K562 (cell line): ENCODE measurements at regions not wholly inside any gene's neighbourhood (a gene's known extent, or its start where the extent isn't known, plus 50 kb on each side); places are given as distances from the start of the nearest gene placed in this dataset.

ENCODE experiments used
- ATAC-seq: fragments of 200-7000 bp; cut with Tn5 transposase; 3 replicates; pipeline ENCODE4 v1.9.1; 2020; ENCODE audit warnings: moderate library complexity
- BruUV-seq: library from RNA; stranded (reverse); fragments of 400-500 nt; replicated peaks from 2 replicates; lab custom pipeline; 2021; lab: Mats Ljungman, UMichigan
- CTCF ChIA-PET: fragments of 300-600 bp; formaldehyde crosslinking; extraction: SDS; loops from one replicate; lab custom pipeline; 2021; ENCODE audit warnings: low intra/inter-chr PET ratio; lab: Yijun Ruan, JAX
- POLR2A ChIA-PET: fragments of 300-600, 350-650 bp; sonication (Branson Sonifier 250); formaldehyde crosslinking; extraction: SDS; loops from one replicate; lab custom pipeline; 2021; ENCODE audit warnings: antibody characterized with exemption, inconsistent platforms; lab: Yijun Ruan, JAX
- DNase-seq, 4 experiments: peaks; one replicate each; pipeline versions ENCODE4 v3.0.0 to v3.0.0-alpha.2; 2011 to 2018; ENCODE audit warnings: low spot score in 3 of 4, mixed read lengths in 3 of 4; ENCODE audit errors: extremely low read depth in 1 of 4
- FAIRE-seq: peaks from 2 replicates; lab custom pipeline; 2011; peaks lifted over from hg19 to GRCh38; lab: Jason Lieb, UNC
- H2AFZ ChIP-seq: 2 replicates; pipeline ENCODE4 v1.6.0; 2011; ENCODE audit warnings: low read depth, low read length, control low read depth, inconsistent platforms
- H3K27ac ChIP-seq: fragments of 200-600 bp; 3 replicates; pipeline ENCODE4 v1.8.0; 2011; ENCODE audit warnings: low read depth, mild to moderate bottlenecking, control low read depth, inconsistent platforms, low read length, moderate library complexity, mixed read lengths; ENCODE audit errors: extremely low read depth
- H3K27me3 ChIP-seq, 2 experiments: fragments of 300-600 bp in 1 of 2; 2 replicates in 1 of 2; 3 replicates in 1 of 2; pipeline versions ENCODE4 v1.6.0 to v1.8.0; 2011; ENCODE audit warnings: inconsistent platforms in 2 of 2, low read length in 2 of 2, mild to moderate bottlenecking in 1 of 2, mixed read lengths in 1 of 2, moderate library complexity in 1 of 2; ENCODE audit not compliant: control insufficient read depth in 2 of 2, insufficient read depth in 2 of 2
- H3K36me3 ChIP-seq: fragments of 300-600 bp; 3 replicates; pipeline ENCODE4 v1.8.0; 2011; ENCODE audit warnings: mild to moderate bottlenecking, low read length, inconsistent platforms; ENCODE audit not compliant: control insufficient read depth, insufficient read depth
- H3K4me1 ChIP-seq, 2 experiments: fragments of 200-600 bp in 1 of 2; replicated peaks in 1 of 2; 2 replicates in 1 of 2; 3 replicates in 1 of 2; pipeline versions ENCODE4 v1.5.1 to v1.8.0; 2011; ENCODE audit warnings: inconsistent platforms in 2 of 2, low read length in 2 of 2, mild to moderate bottlenecking in 1 of 2, mixed read lengths in 1 of 2, moderate library complexity in 1 of 2; ENCODE audit not compliant: control insufficient read depth in 2 of 2, insufficient read depth in 2 of 2
- H3K4me2 ChIP-seq: 2 replicates; pipeline ENCODE4 v1.6.1; 2011; ENCODE audit warnings: low read length, control low read depth, inconsistent platforms, mixed read lengths; ENCODE audit not compliant: insufficient read depth
- H3K4me3 ChIP-seq: fragments of 200-600 bp; sonication (generic), shearing (Covaris generic); 2 replicates; pipeline ENCODE4 v1.5.1; 2016; ENCODE audit warnings: control low read depth, inconsistent platforms
- H3K79me2 ChIP-seq: fragments of 200-600 bp; 3 replicates; pipeline ENCODE4 v1.8.0; 2011; ENCODE audit warnings: low read length, inconsistent platforms; ENCODE audit not compliant: control insufficient read depth, insufficient read depth
- H3K9ac ChIP-seq, 2 experiments: 2 replicates each; pipeline versions ENCODE4 v1.6.0 to v1.6.1; 2011; ENCODE audit warnings: low read depth in 2 of 2, low read length in 2 of 2, control low read depth in 1 of 2, inconsistent platforms in 1 of 2, mild to moderate bottlenecking in 1 of 2, mixed read lengths in 1 of 2; ENCODE audit not compliant: insufficient read depth in 1 of 2
- H3K9me1 ChIP-seq: one replicate; pipeline ENCODE4 v1.6.0; 2011; ENCODE audit warnings: inconsistent platforms, mild to moderate bottlenecking, low read length, moderate library complexity; ENCODE audit not compliant: control insufficient read depth, insufficient read depth
- H3K9me3 ChIP-seq: replicated peaks from 2 replicates; pipeline ENCODE4 v1.5.1; 2011; ENCODE audit warnings: low read depth, low read length, inconsistent platforms; ENCODE audit not compliant: control insufficient read depth, insufficient read depth
- H4K20me1 ChIP-seq: replicated peaks from 2 replicates; pipeline ENCODE4 v1.6.1; 2011; ENCODE audit warnings: low read length, inconsistent platforms, mixed read lengths; ENCODE audit not compliant: control insufficient read depth, insufficient read depth
- ATF6 ChIP-seq: sonication (generic); formaldehyde crosslinking; IDR thresholded peaks from 2 replicates; pipeline ENCODE4 v1.4.0; 2020; ENCODE audit warnings: mild to moderate bottlenecking, missing genetic modification reagents
- BCL6 ChIP-seq: fragments of 250-450 bp; sonication (Bioruptor Pico); IDR thresholded peaks from 2 replicates; pipeline ENCODE4 v1.4.0; 2020
- CSDE1 ChIP-seq, 2 experiments: fragments of 450-650 bp; IDR thresholded peaks; 2 replicates each; pipeline ENCODE4 v1.6.1; 2016; ENCODE audit warnings: mild to moderate bottlenecking in 1 of 2
- ELK1 ChIP-seq: sonication (generic); formaldehyde crosslinking; IDR thresholded peaks from 2 replicates; pipeline ENCODE4 v1.8.1; 2022; ENCODE audit warnings: missing genetic modification reagents
- ETV6 ChIP-seq, 3 experiments: fragments of 150-350 bp in 1 of 3; sonication (generic) in 1 of 3; formaldehyde crosslinking in 1 of 3; IDR thresholded peaks; 2 replicates each; pipeline versions ENCODE4 v1.6.1 to v1.8.0; 2014 to 2022; ENCODE audit warnings: borderline replicate concordance in 2 of 3, low read depth in 2 of 3, antibody characterized with exemption in 1 of 3, low read length in 1 of 3, mild to moderate bottlenecking in 1 of 3, missing genetic modification reagents in 1 of 3
- FOXJ2 ChIP-seq: fragments of 200-800 bp; sonication (Bioruptor generic); IDR thresholded peaks from 2 replicates; pipeline ENCODE4 v1.6.1; 2016; ENCODE audit warnings: missing genetic modification characterization, missing compliant biosample characterization
- GABPA ChIP-seq: fragments of 200-800 bp; sonication (Bioruptor generic); conservative IDR thresholded peaks from 2 replicates; pipeline ENCODE4 v1.6.1; 2016; ENCODE audit warnings: low read depth, missing genetic modification characterization, missing compliant biosample characterization
- GABPB1 ChIP-seq: sonication (generic); formaldehyde crosslinking; IDR thresholded peaks from 2 replicates; pipeline ENCODE4 v1.8.0; 2022; ENCODE audit warnings: mild to moderate bottlenecking, missing genetic modification reagents
- GATA2 ChIP-seq: sonication (generic); formaldehyde crosslinking; IDR thresholded peaks from 2 replicates; pipeline ENCODE4 v1.4.0; 2020; ENCODE audit warnings: mild to moderate bottlenecking, missing genetic modification reagents
- HCFC1 ChIP-seq: IDR thresholded peaks from 2 replicates; pipeline ENCODE4 v1.6.1; 2012; ENCODE audit warnings: low read depth, low read length, improper control_type of control experiment
- IRF1 ChIP-seq: sonication (generic); formaldehyde crosslinking; IDR thresholded peaks from 2 replicates; pipeline ENCODE4 v1.8.0; 2022; ENCODE audit warnings: missing genetic modification reagents, mild to moderate bottlenecking, borderline replicate concordance
- NCOA1 ChIP-seq: fragments of 450-650 bp; IDR thresholded peaks from 2 replicates; pipeline ENCODE4 v1.6.1; 2016; ENCODE audit warnings: low read depth
- NONO ChIP-seq, 2 experiments: fragments of 200-400 bp in 1 of 2; fragments of 450-650 bp in 1 of 2; formaldehyde crosslinking in 1 of 2; IDR thresholded peaks; 2 replicates each; pipeline ENCODE4 v1.6.1; 2017; ENCODE audit warnings: low read depth in 2 of 2, mild to moderate bottlenecking in 2 of 2, moderate library complexity in 2 of 2, low read length in 1 of 2
- RBM15 ChIP-seq: fragments of 200-400 bp; formaldehyde crosslinking; IDR thresholded peaks from 2 replicates; pipeline ENCODE4 v1.6.1; 2018; ENCODE audit warnings: mild to moderate bottlenecking, low read length, moderate library complexity; ENCODE audit not compliant: insufficient read depth
- TCFL5 ChIP-seq: fragments of 250-450 bp; sonication (Bioruptor Pico); conservative IDR thresholded peaks from 2 replicates; pipeline ENCODE4 v1.6.1; 2021; ENCODE audit warnings: mild to moderate bottlenecking, moderate library complexity, matching md5 sums
- ZNF174 ChIP-seq: fragments of 250-450 bp; sonication (Bioruptor Pico); IDR thresholded peaks from 2 replicates; pipeline ENCODE4 v1.4.0; 2020; ENCODE audit warnings: mild to moderate bottlenecking
- ZNF347 ChIP-seq: fragments of 450-650 bp; formaldehyde crosslinking; IDR thresholded peaks from 2 replicates; pipeline ENCODE4 v1.4.0; 2020; ENCODE audit warnings: low read depth, mild to moderate bottlenecking, moderate library complexity
- WGBS: fragments of 100-300 bp; shearing (Covaris generic); methylation state at CpG from one replicate; pipeline ENCODE4 v1.1.6; 2016; ENCODE audit warnings: low coverage, mixed read lengths; ENCODE audit not compliant: insufficient coverage; ENCODE audit errors: missing lambda C conversion rate; 5-methylcytosine and 5-hydroxymethylcytosine counted together
- in situ Hi-C: fragments of 300-500 bp; cut with MboI; formaldehyde crosslinking; loops from 4 replicates; pipeline ENCODE4 v1.15.0; 2018; ENCODE audit warnings: inconsistent platforms, mixed read lengths
- intact Hi-C: fragments of 100-400 bp; cut with micrococcal nuclease; formaldehyde crosslinking; loops from 2 replicates; pipeline ENCODE4 v1.14.2; 2022

- no peaks in the 10 kb centered on the region for H3K9me3 ChIP-seq
- no TSS peak for BruUV-seq
- in situ Hi-C loops, result no loop called here
Measured at GRCh38 chr2:137764646-137765045, 199.6 kb upstream of the HNMT start.

More at GRCh38 chr2:137764646-137765045, 199.6 kb upstream of the HNMT start:
- H3K4me1 ChIP-seq, result no peaks in the 10 kb centered on the region
- FAIRE-seq, result no peak
- H3K36me3 ChIP-seq, result no peaks in the 10 kb centered on the region
- H3K9ac ChIP-seq, result no peak overlapping the region
- H3K4me2 ChIP-seq, result no peak overlapping the region
- H3K27me3 ChIP-seq, result no peaks in the 10 kb centered on the region
- no peak for ATAC-seq
- no peak overlapping the region for H3K27ac ChIP-seq
- CTCF ChIA-PET, result no interaction called here
- 3% methylated on average over 5 of the region's 5 CpGs for WGBS
- intact Hi-C loops, result no loop called here
- no peak overlapping the region for H2AFZ ChIP-seq
- no peak overlapping the region for H3K4me3 ChIP-seq
- no peaks in the 10 kb centered on the region for H3K9me1 ChIP-seq
- TF ChIP-seq GATA2 (CRISPR knock-in tag) (no peak), BCL6 (CRISPR knock-in tag) (no peak), NONO (IDR thresholded peaks at IDR 0.05; ENCODE audit: low read depth in 2 of 2, low read length in 1 of 2) (no peak), ELK1 (CRISPR knock-in tag) (no peak), GABPB1 (CRISPR knock-in tag) (no peak), NCOA1 (no peak), CSDE1 (IDR thresholded peaks at IDR 0.05) (no peak), GABPA (tag) (no peak), ETV6 (IDR thresholded peaks at IDR 0.05; ENCODE audit: borderline replicate concordance in 1 of 2, low read depth in 2 of 2, low read length in 1 of 2) (no peak), ETV6 (CRISPR knock-in tag; IDR thresholded peaks at IDR 0.05; ENCODE audit: borderline replicate concordance) (no peak), RBM15 (no peak), ATF6 (CRISPR knock-in tag) (no peak), HCFC1 (no peak), FOXJ2 (tag) (no peak), TCFL5 (no peak), ZNF347 (no peak), IRF1 (CRISPR knock-in tag) (no peak), ZNF174 (CRISPR knock-in tag) (no peak)
- no peak for DNase-seq
- no peaks in the 10 kb centered on the region for H4K20me1 ChIP-seq
- POLR2A ChIA-PET, result no interaction called here
- no peaks in the 10 kb centered on the region for H3K79me2 ChIP-seq
